KOPT-K1 (cell line): ENCODE measurements at regions not wholly inside any gene's neighbourhood (a gene's known extent, or its start where the extent isn't known, plus 50 kb on each side); places are given as distances from the start of the nearest gene placed in this dataset.

Experiments
- H3K27ac ChIP-seq: fragments of 200-600 bp; sonication (generic); 2 replicates; pipeline ENCODE4 v1.5.1; 2016; ENCODE audit warnings: antibody characterized with exemption, mild to moderate bottlenecking, low read depth, low read length; ENCODE audit not compliant: poor library complexity, severe bottlenecking
- H3K36me3 ChIP-seq: fragments of 200-600 bp; sonication (generic); 2 replicates; pipeline ENCODE4 v1.5.1; 2017; ENCODE audit warnings: antibody characterized with exemption, mild to moderate bottlenecking, low read length, moderate library complexity; ENCODE audit not compliant: insufficient read depth
- H3K9me3 ChIP-seq: fragments of 200-600 bp; sonication (generic); 2 replicates; pipeline ENCODE4 v1.5.1; 2017; ENCODE audit warnings: antibody characterized with exemption, low read length, mild to moderate bottlenecking; ENCODE audit not compliant: insufficient read depth, poor library complexity, severe bottlenecking

GRCh38 chr2:16584084-16584483 lies 81.5 kb downstream of the CYRIA start:
- Histone ChIP-seq H3K36me3 (no peaks in the 10 kb centered on the region), H3K9me3 (no peaks in the 10 kb centered on the region)

DNA sequence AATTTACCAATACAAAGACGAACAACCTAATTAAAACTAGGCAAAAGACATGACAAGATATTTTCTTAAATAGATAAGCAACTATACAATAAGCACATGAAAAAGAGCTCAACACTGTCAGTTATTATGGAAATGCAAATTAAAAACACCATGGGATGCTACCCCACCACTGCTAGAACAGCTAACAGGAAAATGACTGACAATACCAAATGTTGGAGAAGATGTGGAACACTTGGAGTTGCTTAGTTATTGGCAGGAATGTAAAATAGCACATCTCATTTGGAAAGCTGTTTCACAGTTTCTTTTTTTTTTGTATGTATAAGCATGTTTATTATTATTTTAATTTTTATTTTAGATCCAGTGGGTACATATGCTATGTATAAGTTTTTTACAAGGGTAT lies 84.4 kb downstream of the CYRIA start:
- no peak overlapping the region for H3K27ac ChIP-seq

More at GRCh38 chr2:16584084-16584483, 81.5 kb downstream of the CYRIA start:
- no peak overlapping the region for H3K27ac ChIP-seq

GRCh38 chr2:16578081-16578480 lies 87.6 kb downstream of the CYRIA start:
- no peak overlapping the region for H3K27ac ChIP-seq
- no peaks in the 10 kb centered on the region for H3K36me3 ChIP-seq
- H3K9me3 ChIP-seq, result peaks cover 9% of the 10 kb centered on the region

More for the DNA sequence above, 84.4 kb downstream of the CYRIA start:
- no peaks in the 10 kb centered on the region for H3K36me3 ChIP-seq
- H3K9me3 ChIP-seq, result no peaks in the 10 kb centered on the region

GRCh38 chr2:16570516-16570915 lies 95.1 kb downstream of the CYRIA start:
- Histone ChIP-seq H3K36me3 (no peaks in the 10 kb centered on the region), H3K27ac (no peak overlapping the region), H3K9me3 (peaks cover 9% of the 10 kb centered on the region)

- Histone ChIP-seq H3K27ac (no peak overlapping the region), H3K36me3 (no peaks in the 10 kb centered on the region), H3K9me3 (peaks cover under 1% of the 10 kb centered on the region)
Measured at GRCh38 chr2:16568998-16569784, 96.4 kb downstream of the CYRIA start.

DNA sequence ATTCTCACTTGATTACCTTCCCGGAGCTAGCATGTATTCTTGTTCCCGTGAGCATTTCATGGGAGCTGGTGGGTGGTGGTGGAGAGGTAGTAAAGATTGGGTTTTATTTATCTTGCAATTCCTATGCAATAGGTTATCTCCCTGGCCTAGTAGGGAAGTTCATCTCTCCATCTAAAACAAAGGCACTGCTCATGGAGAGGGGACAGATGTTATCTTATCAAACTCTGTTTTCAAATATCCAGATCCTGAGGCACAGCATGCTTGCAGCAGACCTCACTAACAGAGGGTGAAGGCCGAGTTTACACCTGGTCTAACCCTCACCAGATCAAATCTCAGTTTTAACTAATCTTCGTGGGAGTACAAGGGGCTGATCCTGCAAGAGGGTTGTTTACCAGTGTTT lies 98.9 kb downstream of the CYRIA start:
- H3K27ac ChIP-seq, result no peak overlapping the region
- H3K9me3 ChIP-seq, result no peaks in the 10 kb centered on the region
- no peaks in the 10 kb centered on the region for H3K36me3 ChIP-seq

DNA sequence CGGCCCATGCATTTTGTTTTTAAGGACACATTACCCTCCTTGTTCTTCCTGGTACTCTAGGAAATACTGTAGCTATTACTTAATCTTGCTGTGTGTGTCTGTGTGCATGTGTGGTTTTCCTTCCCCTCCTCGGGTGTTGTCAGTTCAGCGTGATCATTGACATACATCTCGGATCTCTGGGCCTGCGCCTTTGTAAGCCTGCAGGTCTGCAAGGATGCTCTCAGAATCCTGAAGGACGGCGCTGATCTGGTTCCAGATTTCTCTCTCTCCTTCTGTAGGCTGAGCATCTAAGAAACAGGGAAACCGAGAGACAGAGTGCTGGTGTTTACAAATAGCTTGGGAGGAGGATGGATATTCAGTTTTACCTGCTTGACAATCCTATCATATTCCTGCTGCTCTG lies 100.2 kb downstream of the CYRIA start:
- Histone ChIP-seq H3K9me3 (no peaks in the 10 kb centered on the region), H3K27ac (no peak overlapping the region), H3K36me3 (no peaks in the 10 kb centered on the region)

DNA sequence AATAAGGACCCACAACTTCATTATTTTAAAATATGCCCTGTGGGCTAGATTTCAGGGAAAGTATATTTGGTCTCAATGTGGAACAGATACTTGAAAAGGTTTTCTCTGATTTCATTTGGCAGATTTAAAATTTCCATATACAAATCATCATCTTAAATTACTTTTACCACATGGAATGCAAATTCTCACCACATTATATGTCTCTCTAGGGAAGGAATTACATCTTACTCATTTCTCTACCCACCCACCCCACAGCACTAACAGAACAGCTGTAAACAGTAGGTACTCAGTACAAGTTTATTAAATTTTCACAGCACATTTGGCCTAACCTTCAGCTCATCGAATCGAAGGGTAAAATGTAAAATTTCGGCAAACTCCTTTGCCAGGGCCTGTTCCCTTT lies 104.0 kb downstream of the CYRIA start:
- no peaks in the 10 kb centered on the region for H3K9me3 ChIP-seq
- no peak overlapping the region for H3K27ac ChIP-seq
- no peaks in the 10 kb centered on the region for H3K36me3 ChIP-seq

GRCh38 chr2:16561251-16561650 lies 104.4 kb downstream of the CYRIA start:
- no peaks in the 10 kb centered on the region for H3K36me3 ChIP-seq
- H3K9me3 ChIP-seq, result no peaks in the 10 kb centered on the region
- no peak overlapping the region for H3K27ac ChIP-seq

DNA sequence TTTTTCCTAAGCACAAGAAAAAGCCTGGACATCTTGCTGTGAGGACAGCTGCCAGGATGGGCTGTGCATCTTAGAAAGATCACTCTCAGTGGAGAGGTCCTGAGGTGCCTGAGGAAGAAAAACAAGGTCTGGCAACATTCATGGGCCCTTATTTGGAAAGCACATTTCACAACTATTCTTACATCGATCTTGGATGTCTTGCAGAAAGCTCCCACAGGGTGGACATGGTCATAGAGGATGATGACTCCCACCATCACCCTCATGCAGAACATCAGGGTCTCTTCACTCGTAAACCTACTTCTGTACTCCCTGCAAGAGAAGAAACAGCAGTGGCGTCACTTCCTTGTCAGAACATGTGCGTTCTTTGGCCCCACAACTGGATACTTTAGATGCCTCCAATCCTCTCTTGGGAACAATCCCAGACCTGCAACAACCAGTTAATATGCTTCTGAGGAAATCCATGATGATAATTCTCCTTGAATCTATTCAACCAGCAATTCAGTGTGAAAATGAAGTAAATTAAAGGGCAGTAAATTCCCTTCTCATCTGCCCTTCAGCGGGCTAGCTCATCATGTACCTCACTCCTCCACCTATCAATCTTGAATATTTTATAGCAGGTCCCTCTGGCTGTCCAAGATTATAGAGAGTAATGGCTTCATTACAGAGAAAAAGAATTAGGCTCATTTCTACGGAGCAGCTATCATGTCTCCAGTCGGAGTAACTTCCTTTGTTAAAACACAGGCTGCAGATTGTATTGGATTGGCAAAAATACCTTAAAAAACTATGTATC lies 106.2 kb downstream of the CYRIA start:
- no peaks in the 10 kb centered on the region for H3K9me3 ChIP-seq
- H3K27ac ChIP-seq, result no peak overlapping the region
- H3K36me3 ChIP-seq, result no peaks in the 10 kb centered on the region

DNA sequence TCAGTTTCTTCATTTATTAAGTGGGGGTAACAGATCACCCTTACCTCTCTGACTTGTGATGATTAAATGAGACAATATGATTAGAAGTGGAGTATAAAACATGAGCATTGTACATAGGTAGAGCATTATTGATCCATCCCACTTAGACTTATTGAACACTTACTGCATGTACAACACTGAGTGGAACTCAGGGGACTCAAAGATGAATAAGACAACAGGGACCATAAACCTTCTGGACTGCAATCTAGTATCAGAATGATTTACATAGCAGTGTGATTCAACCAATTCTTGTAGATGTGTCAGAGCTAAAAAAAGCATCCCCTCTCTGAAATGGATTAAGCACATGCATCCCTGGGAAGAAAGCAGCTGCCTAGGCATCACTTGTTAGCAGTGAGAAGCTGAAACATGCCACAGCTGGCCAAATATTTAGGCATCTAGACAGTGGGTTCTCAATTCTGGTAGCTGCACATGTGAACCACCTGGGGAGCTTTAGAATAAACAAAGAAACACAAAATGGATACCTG lies 111.5 kb downstream of the CYRIA start:
- no peaks in the 10 kb centered on the region for H3K36me3 ChIP-seq
- no peaks in the 10 kb centered on the region for H3K9me3 ChIP-seq
- H3K27ac ChIP-seq, result no peak overlapping the region

- Histone ChIP-seq H3K9me3 (no peaks in the 10 kb centered on the region), H3K36me3 (no peaks in the 10 kb centered on the region), H3K27ac (no peak overlapping the region)
Measured at GRCh38 chr2:16553226-16553625, 112.4 kb downstream of the CYRIA start.

GRCh38 chr2:16552202-16552601 lies 113.4 kb downstream of the CYRIA start:
- Histone ChIP-seq H3K9me3 (no peaks in the 10 kb centered on the region), H3K27ac (no peak overlapping the region), H3K36me3 (no peaks in the 10 kb centered on the region)

GRCh38 chr2:16548036-16548435 lies 117.6 kb downstream of the CYRIA start:
- no peaks in the 10 kb centered on the region for H3K36me3 ChIP-seq

GRCh38 chr2:16546128-16546754 lies 119.4 kb downstream of the CYRIA start:
- H3K36me3 ChIP-seq, result no peaks in the 10 kb centered on the region
- no peak overlapping the region for H3K27ac ChIP-seq
- H3K9me3 ChIP-seq, result no peaks in the 10 kb centered on the region

More at GRCh38 chr2:16548036-16548435, 117.6 kb downstream of the CYRIA start:
- Histone ChIP-seq H3K9me3 (no peaks in the 10 kb centered on the region), H3K27ac (no peak overlapping the region)
